Activated CD4-positive, alpha-beta T cell treated with anti-CD3 and anti-CD28 coated beads, Interleukin-2, amount 10 ng/mL, durations not matched to agents 7 days and 5 days (primary cell): ENCODE measurements at regions not wholly inside any gene's neighbourhood (a gene's known extent, or its start where the extent isn't known, plus 50 kb on each side); places are given as distances from the start of the nearest gene placed in this dataset.

Experiments
- CTCF ChIA-PET: fragments of 350-600 bp; sonication (Branson Sonifier 250); formaldehyde crosslinking; loops from one replicate; lab custom pipeline; 2021; ENCODE audit warnings: antibody characterized with exemption; lab: Charles Lee
- POLR2A ChIA-PET: fragments of 350-600 bp; sonication (Branson Sonifier 250); formaldehyde crosslinking; loops from one replicate; lab custom pipeline; 2021; ENCODE audit warnings: antibody characterized with exemption; lab: Charles Lee
- DNase-seq: peaks from one replicate; pipeline ENCODE4 v3.0.0-alpha.2; 2020
- H3K27ac Mint-ChIP-seq: one replicate; pipeline ENCODE4 v1.8.0; 2021; ENCODE audit warnings: mild to moderate bottlenecking, moderate library complexity, mixed read lengths
- H3K27me3 Mint-ChIP-seq: one replicate; pipeline ENCODE4 v1.8.0; 2021; ENCODE audit warnings: mixed read lengths
- H3K36me3 Mint-ChIP-seq: one replicate; pipeline ENCODE4 v1.8.0; 2021; ENCODE audit warnings: low read depth, mixed read lengths
- H3K4me1 Mint-ChIP-seq: one replicate; pipeline ENCODE4 v1.8.0; 2021; ENCODE audit warnings: mixed read lengths
- H3K4me3 Mint-ChIP-seq: one replicate; pipeline ENCODE4 v1.8.0; 2021; ENCODE audit warnings: mild to moderate bottlenecking, moderate library complexity, mixed read lengths
- H3K9me3 Mint-ChIP-seq: one replicate; pipeline ENCODE4 v1.8.0; 2021; ENCODE audit warnings: mixed read lengths

GRCh38 chrY:15650056-15650455 lies 1125.7 kb downstream of the NLGN4Y start:
- H3K36me3 Mint-ChIP-seq: no peaks in the 10 kb centered on the region
- H3K9me3 Mint-ChIP-seq: no peaks in the 10 kb centered on the region
- H3K27ac Mint-ChIP-seq: no peak overlapping the region
- H3K4me3 Mint-ChIP-seq: no peak overlapping the region
- DNase-seq: no peak
- H3K4me1 Mint-ChIP-seq: no peaks in the 10 kb centered on the region
- CTCF ChIA-PET: no interaction called here
- POLR2A ChIA-PET: no interaction called here
- H3K27me3 Mint-ChIP-seq: no peaks in the 10 kb centered on the region

GRCh38 chrY:15688531-15688930 lies 1164.2 kb downstream of the NLGN4Y start:
- ChIA-PET POLR2A (no interaction called here), CTCF (no interaction called here)
- H3K4me1 Mint-ChIP-seq: no peaks in the 10 kb centered on the region
- no peaks in the 10 kb centered on the region for H3K9me3 Mint-ChIP-seq
- H3K27ac Mint-ChIP-seq: no peak overlapping the region
- no peak for DNase-seq
- H3K4me3 Mint-ChIP-seq: no peak overlapping the region
- no peaks in the 10 kb centered on the region for H3K36me3 Mint-ChIP-seq
- H3K27me3 Mint-ChIP-seq: no peaks in the 10 kb centered on the region

- no peaks in the 10 kb centered on the region for H3K4me1 Mint-ChIP-seq
- DNase-seq: no peak
- no peaks in the 10 kb centered on the region for H3K36me3 Mint-ChIP-seq
- CTCF ChIA-PET: no interaction called here
- no peaks in the 10 kb centered on the region for H3K27me3 Mint-ChIP-seq
- H3K9me3 Mint-ChIP-seq: no peaks in the 10 kb centered on the region
- POLR2A ChIA-PET: no interaction called here
- H3K4me3 Mint-ChIP-seq: no peak overlapping the region
- no peak overlapping the region for H3K27ac Mint-ChIP-seq
These were observed 1165.7 kb downstream of the NLGN4Y start for GRCh38 chrY:15689994-15690393.

- ChIA-PET POLR2A (no interaction called here), CTCF (no interaction called here)
- no peaks in the 10 kb centered on the region for H3K9me3 Mint-ChIP-seq
- no peaks in the 10 kb centered on the region for H3K27me3 Mint-ChIP-seq
- DNase-seq: no peak
- H3K36me3 Mint-ChIP-seq: no peaks in the 10 kb centered on the region
- no peak overlapping the region for H3K27ac Mint-ChIP-seq
- H3K4me3 Mint-ChIP-seq: no peak overlapping the region
- no peaks in the 10 kb centered on the region for H3K4me1 Mint-ChIP-seq
These were observed 1177.8 kb downstream of the NLGN4Y start for GRCh38 chrY:15702131-15702530.

GRCh38 chrY:15704906-15705305 lies 1180.6 kb downstream of the NLGN4Y start:
- Mint-ChIP-seq H3K27me3 (no peaks in the 10 kb centered on the region), H3K36me3 (no peaks in the 10 kb centered on the region), H3K27ac (no peak overlapping the region), H3K4me1 (no peaks in the 10 kb centered on the region), H3K4me3 (no peak overlapping the region), H3K9me3 (no peaks in the 10 kb centered on the region)
- DNase-seq: no peak
- POLR2A ChIA-PET: no interaction called here
- CTCF ChIA-PET: no interaction called here

- no peaks in the 10 kb centered on the region for H3K36me3 Mint-ChIP-seq
- H3K4me1 Mint-ChIP-seq: no peaks in the 10 kb centered on the region
- no peak overlapping the region for H3K27ac Mint-ChIP-seq
- H3K4me3 Mint-ChIP-seq: no peak overlapping the region
- H3K27me3 Mint-ChIP-seq: no peaks in the 10 kb centered on the region
- ChIA-PET CTCF (no interaction called here), POLR2A (no interaction called here)
- no peak for DNase-seq
- peaks cover 8% of the 10 kb centered on the region for H3K9me3 Mint-ChIP-seq
These were observed 1225.5 kb downstream of the NLGN4Y start for GRCh38 chrY:15749533-15750433.

- POLR2A ChIA-PET: no interaction called here
- CTCF ChIA-PET: no interaction called here
- Mint-ChIP-seq H3K9me3 (peaks cover 8% of the 10 kb centered on the region), H3K4me1 (no peaks in the 10 kb centered on the region), H3K27ac (no peak overlapping the region), H3K27me3 (no peaks in the 10 kb centered on the region), H3K36me3 (no peaks in the 10 kb centered on the region), H3K4me3 (no peak overlapping the region)
- no peak for DNase-seq
These were observed 1226.7 kb downstream of the NLGN4Y start for GRCh38 chrY:15751001-15751400.

GRCh38 chrY:15756266-15756665 lies 1231.9 kb downstream of the NLGN4Y start:
- ChIA-PET POLR2A (no interaction called here), CTCF (no interaction called here)
- no peaks in the 10 kb centered on the region for H3K4me1 Mint-ChIP-seq

GRCh38 chrY:15773579-15773978 lies 1249.2 kb downstream of the NLGN4Y start:
- CTCF ChIA-PET: no interaction called here

More at GRCh38 chrY:15756266-15756665, 1231.9 kb downstream of the NLGN4Y start:
- Mint-ChIP-seq H3K4me3 (no peak overlapping the region), H3K27ac (no peak overlapping the region), H3K9me3 (no peaks in the 10 kb centered on the region), H3K27me3 (no peaks in the 10 kb centered on the region), H3K36me3 (no peaks in the 10 kb centered on the region)
- no peak for DNase-seq

GRCh38 chrY:15775880-15776279 lies 1251.6 kb downstream of the NLGN4Y start:
- CTCF ChIA-PET: no interaction called here
- POLR2A ChIA-PET: no interaction called here
- H3K4me3 Mint-ChIP-seq: no peak overlapping the region
- peaks cover 3% of the 10 kb centered on the region for H3K9me3 Mint-ChIP-seq
- DNase-seq: no peak
- H3K36me3 Mint-ChIP-seq: no peaks in the 10 kb centered on the region
- H3K27me3 Mint-ChIP-seq: no peaks in the 10 kb centered on the region
- H3K27ac Mint-ChIP-seq: no peak overlapping the region
- H3K4me1 Mint-ChIP-seq: no peaks in the 10 kb centered on the region

More at GRCh38 chrY:15773579-15773978, 1249.2 kb downstream of the NLGN4Y start:
- H3K27me3 Mint-ChIP-seq: no peaks in the 10 kb centered on the region
- no peak for DNase-seq
- H3K4me3 Mint-ChIP-seq: no peak overlapping the region
- H3K36me3 Mint-ChIP-seq: no peaks in the 10 kb centered on the region
- no peaks in the 10 kb centered on the region for H3K9me3 Mint-ChIP-seq
- POLR2A ChIA-PET: no interaction called here
- no peaks in the 10 kb centered on the region for H3K4me1 Mint-ChIP-seq
- no peak overlapping the region for H3K27ac Mint-ChIP-seq

- Mint-ChIP-seq H3K27me3 (no peaks in the 10 kb centered on the region), H3K4me1 (no peaks in the 10 kb centered on the region), H3K27ac (no peak overlapping the region), H3K36me3 (no peaks in the 10 kb centered on the region), H3K4me3 (no peak overlapping the region), H3K9me3 (peaks cover 6% of the 10 kb centered on the region)
- CTCF ChIA-PET: no interaction called here
- no peak for DNase-seq
- POLR2A ChIA-PET: no interaction called here
These were observed 1255.6 kb downstream of the NLGN4Y start for GRCh38 chrY:15779891-15780290.

- Mint-ChIP-seq H3K4me1 (no peaks in the 10 kb centered on the region), H3K4me3 (no peak overlapping the region), H3K36me3 (no peaks in the 10 kb centered on the region), H3K27me3 (no peaks in the 10 kb centered on the region), H3K9me3 (no peaks in the 10 kb centered on the region), H3K27ac (no peak overlapping the region)
- DNase-seq: no peak
- ChIA-PET POLR2A (no interaction called here), CTCF (no interaction called here)
These were observed 1275.7 kb downstream of the NLGN4Y start for GRCh38 chrY:15800021-15800420.

GRCh38 chrY:15805985-15806384 lies 1281.7 kb downstream of the NLGN4Y start:
- Mint-ChIP-seq H3K4me1 (no peaks in the 10 kb centered on the region), H3K36me3 (no peaks in the 10 kb centered on the region), H3K4me3 (no peak overlapping the region), H3K27me3 (no peaks in the 10 kb centered on the region), H3K27ac (no peak overlapping the region), H3K9me3 (no peaks in the 10 kb centered on the region)
- CTCF ChIA-PET: no interaction called here
- POLR2A ChIA-PET: no interaction called here
- DNase-seq: no peak

GRCh38 chrY:15814241-15814640 lies 1289.9 kb downstream of the NLGN4Y start:
- ChIA-PET POLR2A (no interaction called here), CTCF (no interaction called here)
- no peaks in the 10 kb centered on the region for H3K4me1 Mint-ChIP-seq
- H3K27ac Mint-ChIP-seq: no peak overlapping the region
- H3K4me3 Mint-ChIP-seq: no peak overlapping the region
- no peaks in the 10 kb centered on the region for H3K36me3 Mint-ChIP-seq
- DNase-seq: no peak
- H3K9me3 Mint-ChIP-seq: no peaks in the 10 kb centered on the region
- no peaks in the 10 kb centered on the region for H3K27me3 Mint-ChIP-seq
